HT1080 (cell line): ENCODE measurements at regions not wholly inside any gene's neighbourhood (a gene's known extent, or its start where the extent isn't known, plus 50 kb on each side); places are given as distances from the start of the nearest gene placed in this dataset.
A peak's percentile ranks its signal among the peaks of the same experiment; 100 is the strongest.

ENCODE experiments used
- DNase-seq: peaks from one replicate; pipeline ENCODE4 v3.0.0-alpha.2; 2015; ENCODE audit warnings: low read depth

DNA sequence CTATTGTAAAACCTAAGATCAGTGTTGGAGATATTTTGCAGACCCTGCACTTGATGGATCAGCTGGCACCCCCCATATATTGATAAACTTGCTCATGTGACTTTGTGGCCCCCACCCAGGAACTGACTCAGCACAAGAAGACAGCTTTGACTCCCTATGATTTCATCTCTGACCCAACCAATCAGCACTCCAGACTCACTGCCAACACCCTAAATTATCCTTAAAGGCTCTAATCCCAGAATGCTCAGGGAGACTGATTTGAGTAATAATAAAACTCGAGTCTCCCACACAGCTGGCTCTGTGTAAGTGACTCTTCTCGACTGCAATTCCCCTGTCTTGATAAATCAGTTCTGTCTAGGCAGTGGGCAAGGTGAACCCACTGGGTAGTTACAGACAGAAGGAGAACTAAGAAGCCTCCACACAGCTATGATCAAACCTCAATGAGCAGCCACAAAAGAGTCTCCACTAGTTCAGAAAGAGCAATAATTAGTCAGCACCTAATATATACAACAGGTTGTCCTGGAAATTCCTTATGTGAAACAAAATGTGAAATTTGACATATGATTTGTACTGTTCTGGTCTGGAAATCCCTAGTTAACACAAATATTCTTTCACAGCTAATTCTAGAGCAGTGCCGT lies 52.2 kb downstream of the ACTL7B start:
- DNase-seq: no peak

DNA sequence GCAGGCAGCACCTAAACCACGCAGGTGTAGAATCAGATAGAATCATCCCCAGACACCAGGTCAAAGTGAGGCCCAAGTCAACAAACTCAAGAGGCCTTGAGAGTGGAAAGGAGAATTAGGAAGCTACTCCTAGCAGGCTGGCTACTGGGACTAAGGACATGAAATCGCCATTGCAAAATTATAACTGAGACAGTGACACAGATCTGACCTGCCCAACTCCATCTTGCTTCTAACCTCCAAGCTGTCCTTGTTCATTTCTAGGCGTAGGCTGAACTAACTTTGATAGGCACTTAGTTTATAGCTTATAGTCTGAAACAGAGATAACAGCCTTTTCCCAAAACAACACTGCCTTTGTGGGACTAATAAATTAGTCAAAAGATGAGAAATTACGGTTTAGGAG lies 52.8 kb downstream of the ACTL7B start:
- DNase-seq: no peak

DNA sequence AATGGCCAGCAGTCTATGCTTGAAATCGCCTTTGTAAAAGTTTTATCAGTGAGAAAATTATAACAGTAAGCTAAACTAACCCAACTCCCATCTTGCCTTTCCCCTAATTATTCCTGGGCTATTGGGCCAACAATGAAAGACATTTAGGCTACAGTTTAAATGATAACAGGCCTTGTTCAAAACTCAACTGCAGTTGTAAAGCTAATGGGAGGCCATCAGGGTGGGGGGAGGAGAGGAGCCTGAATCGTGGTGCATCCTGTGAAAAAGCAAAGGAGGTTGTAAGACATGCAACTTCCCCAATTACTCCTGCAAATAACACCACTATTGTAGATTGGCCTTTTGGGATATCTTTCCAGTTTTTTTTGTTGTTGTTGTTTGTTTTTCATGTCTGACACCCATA lies 53.8 kb downstream of the ACTL7B start:
- no peak for DNase-seq

DNA sequence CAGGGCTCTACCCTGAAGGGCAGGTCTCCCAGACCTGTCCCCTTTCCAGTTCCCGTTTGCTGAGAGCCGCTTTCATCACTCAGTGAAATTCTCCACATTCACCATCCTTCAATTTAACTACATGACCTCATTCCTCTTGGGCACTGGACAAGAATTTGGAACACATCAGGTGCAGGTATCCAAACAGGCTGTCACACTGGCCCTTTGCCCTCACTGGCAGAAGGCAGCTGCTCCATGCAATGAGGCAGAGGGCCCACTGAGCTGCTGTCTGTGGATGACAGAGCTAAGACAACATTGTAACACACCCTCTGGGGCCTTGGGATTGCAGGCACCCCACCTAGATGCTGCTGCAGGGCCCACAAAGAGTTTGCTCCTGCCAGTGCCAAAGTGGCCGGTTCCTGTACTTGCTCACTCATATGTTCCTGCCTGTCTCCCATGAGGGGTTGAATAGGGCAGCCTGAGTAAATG lies 55.1 kb downstream of the ACTL7B start:
- DNase-seq: no peak

DNA sequence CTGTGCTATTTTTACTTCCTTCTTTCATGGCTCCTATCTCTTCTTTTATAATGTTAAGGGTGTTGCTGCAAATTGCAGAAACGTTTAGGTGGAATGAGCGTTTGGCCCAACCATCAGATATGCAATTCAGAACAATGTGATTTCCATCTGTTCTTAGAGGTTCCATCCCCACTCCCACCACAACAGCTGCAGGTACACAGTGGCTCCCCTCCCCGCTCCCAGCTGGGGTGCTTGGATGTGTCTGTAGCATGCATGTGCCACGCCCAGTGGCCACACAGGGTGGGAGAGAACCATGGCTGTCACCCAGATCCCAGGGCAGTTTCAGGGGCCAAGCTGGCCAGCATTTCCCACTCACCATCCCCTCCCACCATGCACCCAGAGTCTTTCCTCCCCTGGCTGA lies 62.2 kb downstream of the ACTL7B start:
- DNase-seq: no peak

DNA sequence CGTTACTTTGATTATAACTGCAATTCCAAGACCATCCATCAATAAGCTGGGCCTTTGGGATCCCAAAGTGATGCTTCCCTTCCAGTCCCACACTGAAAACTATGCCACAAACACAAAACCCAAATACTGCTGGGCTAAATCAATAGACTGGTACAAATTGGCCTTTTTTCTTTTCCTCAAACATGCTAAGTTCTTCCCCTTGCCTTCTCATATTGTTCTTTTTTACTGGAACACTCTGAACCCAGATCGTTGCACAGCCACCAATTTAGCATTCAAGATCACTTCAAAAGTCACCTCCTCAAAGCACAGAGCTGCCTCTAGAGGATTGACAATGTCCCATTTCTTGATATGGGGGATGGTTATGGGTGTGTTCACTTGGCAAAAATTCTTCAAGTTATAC lies 66.0 kb downstream of the ACTL7B start:
- no peak for DNase-seq

DNA sequence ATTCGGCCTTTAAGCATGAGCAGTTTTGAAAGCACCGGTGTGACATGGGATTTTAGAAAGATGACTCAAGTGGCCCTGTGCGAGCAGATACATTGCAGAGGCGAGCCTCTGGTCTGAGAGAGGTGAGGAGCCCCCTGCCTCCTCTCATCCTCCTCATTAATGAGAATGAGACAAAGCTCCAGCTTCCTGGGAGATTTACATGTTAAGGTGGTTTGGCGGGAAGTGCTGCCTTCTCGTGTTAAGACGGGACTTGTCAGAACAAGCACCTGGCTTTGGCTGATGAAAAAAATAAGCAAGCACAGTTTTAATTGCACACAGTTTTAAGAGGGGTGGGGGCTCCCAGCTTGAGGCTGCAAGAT lies 68.1 kb downstream of the ACTL7B start:
- DNase-seq: no peak

DNA sequence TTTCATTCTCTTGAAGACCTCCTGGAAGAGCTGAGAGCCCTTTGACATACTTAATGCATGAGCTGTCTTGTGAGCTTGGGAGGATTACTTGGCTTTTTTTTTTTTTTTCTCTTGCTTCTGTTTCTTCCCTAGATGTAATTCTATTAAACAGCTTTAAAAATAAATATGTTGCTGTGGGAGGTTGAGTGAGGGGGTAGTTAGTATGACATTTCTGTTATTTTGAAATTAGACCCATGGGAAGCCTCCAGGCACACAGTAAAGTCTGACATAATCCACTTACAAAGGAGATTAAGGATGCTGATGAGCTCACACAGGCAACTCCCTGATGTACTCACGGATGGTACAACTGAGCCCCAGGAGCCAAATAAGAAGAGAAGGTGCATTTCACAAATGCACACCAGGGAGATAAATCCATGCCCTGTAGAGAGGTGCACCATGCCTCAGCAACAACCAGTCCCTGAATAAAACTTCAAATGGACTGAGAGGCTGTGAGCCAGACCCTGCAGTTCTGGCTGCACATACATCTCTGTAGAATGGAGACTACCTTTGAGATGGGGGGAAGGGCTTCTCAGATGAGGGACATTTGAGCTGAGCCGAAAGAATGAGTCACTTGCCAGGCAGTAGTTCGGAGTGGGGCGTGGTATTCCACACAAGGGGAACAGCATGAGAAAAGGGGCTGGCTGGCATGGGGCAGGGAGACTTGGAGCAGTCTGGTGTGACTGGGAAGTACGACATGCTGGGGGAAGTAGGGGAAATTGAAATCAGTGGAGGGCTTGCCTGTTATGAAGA lies 68.7 kb downstream of the ACTL7B start:
- peak; percentile 33 for DNase-seq

DNA sequence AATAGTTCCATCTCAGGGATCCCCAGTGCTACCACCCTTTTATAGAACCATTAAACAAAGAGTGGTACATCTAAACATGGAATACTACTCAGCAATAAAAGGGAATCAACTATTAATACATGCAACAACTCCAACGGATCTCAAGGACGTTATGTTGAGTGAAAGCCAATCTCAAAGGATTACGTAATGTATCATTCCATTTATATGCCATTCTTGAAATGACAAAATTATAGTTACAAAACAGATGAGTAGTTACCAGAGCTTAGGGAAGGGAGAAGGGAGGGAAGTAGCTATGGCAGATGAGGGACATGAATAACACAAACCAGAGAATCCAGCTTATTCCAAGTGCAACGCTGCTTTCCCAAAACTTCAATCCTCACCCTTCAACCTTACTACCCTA lies 69.5 kb downstream of the ACTL7B start:
- no peak for DNase-seq

DNA sequence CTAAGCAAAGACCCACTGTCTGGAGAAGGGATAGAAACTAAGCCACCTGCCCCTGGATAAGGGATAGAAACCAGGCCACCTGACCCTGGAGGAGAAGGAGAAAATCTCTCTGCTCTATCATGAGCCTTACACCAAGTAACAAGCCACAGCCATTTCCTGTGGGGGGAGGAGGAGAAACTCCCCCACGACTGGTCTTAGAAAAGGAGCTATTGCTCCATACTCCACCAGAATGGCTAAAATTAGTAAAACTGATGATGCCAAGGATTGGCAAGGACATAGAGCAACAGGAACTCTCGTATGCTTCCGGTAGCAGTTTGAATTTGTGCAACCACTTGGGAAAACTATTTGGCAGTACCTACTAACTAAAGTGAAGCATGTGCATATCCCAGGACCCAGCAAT lies 70.8 kb downstream of the ACTL7B start:
- peak; percentile 57 for DNase-seq

DNA sequence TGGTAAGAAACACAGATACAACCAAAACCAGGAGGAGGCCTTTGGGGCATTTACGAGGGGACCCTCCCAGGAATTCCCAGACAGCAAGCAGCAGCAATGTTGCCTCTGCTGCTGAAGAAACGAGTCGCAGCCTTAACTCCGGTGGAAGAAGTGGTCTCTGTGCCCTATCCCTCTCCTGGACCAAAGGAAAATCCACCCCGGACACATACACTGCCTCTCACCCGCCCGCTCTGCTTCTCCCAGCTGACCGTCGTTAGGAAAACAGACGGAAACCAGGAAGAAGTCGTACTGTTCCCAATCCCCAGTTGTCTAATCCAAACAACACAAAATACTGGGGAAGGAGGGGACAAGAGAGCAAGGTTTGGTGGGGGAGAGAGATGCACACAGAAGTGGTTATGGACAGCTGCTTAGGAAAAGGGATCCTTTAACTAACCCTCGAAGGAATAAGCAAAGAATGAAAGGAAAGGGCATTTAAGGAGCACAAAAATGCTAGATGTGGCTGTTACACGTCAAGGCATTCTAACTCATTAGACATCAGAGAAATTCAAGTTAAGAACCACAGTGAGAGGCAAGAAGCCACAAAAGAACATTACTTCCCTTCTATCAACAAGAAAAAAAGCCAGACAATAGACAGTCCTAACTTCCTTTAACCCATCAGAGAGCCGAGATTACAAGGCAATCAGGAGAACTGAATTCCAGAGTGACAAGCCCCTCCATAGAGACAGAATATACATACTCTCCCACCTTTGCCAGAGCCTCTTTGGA lies 71.9 kb downstream of the ACTL7B start:
- DNase-seq: no peak

DNA sequence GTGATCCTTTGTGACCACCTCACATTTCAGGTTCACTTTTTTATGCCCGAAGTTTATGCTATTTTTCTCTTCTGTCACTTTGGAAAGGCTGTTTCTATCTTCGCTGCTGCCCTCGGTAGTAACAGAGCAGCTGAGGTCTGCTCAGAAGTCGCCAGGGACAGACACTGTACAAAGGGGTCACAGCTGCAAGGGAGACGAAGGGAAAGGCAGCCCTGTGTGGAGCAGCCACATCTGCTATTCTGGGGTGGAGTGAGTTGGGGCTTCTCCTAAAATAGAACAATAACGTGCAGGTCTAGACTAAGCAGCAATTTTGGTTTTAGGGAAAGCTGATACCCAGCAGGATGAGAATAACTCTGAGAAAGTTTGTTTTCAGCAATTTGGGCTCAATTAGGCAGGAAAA lies 72.5 kb downstream of the ACTL7B start:
- DNase-seq: no peak

DNA sequence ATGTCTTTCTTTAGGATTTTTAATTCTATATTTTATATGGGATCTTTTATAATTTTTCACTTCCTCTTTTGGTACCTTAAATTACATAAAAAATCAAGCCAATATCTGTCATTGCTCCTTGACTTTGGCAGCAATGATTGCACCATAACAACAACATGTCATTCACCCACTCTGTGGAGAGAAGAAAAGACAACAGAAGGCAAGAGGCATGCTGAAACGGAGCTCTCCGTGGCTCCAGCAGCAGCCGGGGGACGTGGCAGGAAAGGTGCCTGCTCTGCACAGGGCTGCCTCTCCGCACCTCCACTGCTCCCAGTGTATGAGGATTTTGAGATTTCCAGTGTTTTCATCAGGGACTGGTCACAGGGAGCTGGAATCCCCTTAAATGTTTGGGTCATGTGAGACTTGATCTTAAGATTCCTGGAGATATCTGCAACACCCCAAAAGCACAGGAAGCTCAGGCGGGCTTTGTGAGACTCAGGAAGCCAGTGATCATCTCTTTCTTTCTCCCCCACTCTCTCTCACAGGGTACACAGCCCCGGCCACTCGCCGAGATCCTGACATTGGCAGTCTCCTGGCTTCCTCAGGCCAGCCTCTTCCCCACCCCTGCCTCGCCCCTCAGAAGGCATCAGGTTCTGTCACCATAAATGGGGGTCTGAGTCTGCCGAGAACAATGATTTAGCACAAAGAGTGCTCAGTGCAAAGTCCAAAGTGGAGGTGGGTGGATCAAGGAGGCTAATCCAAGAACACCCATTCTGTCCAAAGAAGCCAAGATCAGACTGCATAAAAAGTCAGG lies 74.6 kb downstream of the ACTL7B start:
- DNase-seq: no peak

DNA sequence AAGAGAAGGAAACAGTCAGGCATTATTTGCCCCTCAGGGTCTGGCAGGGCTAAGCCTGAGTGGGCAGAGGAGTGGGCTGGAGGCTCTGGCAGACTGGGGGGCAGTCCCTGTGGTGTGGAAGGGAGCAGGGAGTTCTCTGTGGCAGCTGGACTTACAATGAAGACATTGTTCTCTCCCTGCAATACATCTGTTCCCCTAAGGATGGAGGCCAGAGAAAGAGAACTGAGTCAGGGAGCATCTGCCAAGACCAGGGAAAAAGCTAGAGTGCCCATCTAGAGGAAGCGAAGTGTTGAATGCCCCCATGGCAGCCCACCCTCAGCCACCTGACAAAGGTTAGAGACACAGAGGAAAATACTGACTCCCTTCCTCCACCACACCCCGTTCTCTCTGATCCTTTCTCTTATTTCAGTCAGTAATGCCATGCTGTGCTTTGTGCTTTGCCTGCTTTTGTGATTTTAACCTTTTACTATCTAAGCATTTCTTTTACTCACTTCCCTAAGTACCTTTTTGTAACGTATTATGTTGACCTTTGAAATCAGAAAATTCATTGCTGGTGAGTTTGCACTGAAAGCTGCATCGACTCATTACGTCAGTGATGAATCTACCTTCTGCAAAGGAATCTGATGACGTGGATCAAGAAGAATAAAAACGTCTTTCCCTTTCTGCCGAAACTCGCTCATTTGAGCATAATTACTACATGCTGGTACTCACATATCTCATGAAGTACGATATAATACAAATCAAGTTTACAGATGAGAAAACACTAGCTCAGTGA lies 76.0 kb downstream of the ACTL7B start:
- no peak for DNase-seq

DNA sequence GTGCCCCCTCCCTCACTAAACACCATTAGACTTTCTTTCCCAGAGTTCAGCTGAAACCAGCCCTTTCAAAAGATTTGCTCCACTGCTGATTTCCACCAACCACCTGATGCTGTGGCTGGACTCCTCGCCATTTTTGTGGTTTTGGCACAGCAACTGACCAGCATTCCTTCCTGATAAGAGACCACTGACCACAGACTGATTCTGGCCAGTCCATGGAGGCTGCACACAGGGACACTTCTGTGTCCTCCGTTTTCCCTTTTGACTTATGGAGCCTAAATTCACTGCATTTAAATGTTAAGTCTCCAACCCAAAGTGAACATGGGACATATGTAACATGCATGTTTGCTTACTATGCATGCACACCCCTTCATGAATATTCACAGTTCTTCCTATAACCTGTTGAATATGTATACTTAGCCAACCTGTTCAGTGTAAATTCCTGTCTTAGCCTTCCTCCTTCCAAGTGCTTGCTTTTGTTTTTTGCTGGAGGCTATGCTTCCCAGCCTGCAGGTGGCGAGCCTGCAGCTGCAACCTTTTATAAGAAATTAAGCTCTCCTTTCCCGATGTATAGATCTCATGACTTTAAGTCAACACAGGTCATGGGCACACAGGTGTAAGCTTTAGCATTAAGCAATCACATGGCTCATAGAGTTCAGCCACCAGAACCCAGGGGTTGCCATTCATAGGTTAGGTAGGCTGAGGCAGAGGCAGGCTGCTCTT lies 78.7 kb downstream of the ACTL7B start:
- peak; percentile 59 for DNase-seq

DNA sequence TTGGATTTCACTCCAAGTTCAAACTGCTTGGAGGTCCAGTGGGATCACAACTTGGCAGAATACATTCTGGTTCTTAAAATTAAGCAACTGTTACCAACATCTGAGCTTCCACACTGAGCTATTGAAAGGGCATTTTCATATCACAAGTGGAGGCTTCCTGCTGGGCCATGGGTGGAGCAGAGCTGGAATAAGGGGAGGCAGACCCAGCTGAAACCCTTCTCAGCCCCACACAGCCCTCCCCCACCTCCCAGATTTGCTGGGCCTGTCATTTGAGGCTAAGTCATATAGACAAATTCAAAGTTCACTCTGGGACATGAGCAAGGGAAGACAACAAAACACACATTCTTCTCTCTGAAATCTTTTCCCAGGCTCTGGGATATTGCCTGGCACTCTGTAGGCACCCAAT lies 79.9 kb downstream of the ACTL7B start:
- DNase-seq: no peak

DNA sequence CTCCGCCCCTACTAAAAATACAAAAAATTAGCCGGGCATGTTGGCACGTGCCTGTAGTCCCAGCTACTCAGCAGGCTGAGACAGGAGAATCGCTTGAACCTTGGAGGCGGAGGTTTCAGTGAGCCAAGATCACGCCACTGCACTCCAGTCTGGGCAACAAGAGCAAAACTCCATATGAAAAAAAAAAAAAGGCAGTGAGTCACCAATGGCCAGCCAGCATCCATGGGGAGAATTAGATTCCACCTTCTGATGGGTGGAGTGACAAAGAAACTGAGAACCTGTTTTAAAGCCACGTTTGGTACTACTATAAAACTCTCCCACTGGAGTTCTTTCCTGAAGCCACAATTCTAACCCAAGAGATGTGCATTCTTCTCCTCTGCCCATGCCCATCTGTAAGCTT lies 81.7 kb downstream of the ACTL7B start:
- DNase-seq: peak; percentile 29

DNA sequence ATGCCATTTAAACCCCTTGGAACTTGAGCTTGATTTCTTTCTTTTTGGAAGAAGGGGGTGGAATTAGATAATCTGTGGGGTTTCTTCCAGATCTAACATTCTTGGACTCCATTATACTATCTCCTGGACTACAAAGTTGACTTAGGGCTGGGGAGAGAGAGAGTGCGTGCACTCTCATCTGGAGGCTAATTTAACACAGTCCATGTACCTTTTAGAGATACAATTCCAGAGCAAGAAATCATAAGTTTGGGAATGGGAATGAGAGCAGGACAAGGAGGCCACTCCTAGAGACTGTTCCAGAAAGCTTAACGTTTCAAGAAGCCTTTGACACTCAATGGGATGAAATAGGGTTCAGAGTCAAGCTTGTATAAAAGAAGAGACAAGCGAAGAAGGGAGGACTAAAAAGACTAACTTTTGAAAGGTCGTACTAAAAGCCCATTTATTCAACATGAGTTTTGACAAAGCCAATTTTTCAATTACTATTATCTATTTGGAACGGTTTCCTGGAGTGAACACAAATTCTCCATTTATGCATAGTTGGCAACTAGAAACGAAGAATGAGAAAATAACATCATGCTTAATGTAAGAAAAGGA lies 83.4 kb downstream of the ACTL7B start:
- DNase-seq: no peak

DNA sequence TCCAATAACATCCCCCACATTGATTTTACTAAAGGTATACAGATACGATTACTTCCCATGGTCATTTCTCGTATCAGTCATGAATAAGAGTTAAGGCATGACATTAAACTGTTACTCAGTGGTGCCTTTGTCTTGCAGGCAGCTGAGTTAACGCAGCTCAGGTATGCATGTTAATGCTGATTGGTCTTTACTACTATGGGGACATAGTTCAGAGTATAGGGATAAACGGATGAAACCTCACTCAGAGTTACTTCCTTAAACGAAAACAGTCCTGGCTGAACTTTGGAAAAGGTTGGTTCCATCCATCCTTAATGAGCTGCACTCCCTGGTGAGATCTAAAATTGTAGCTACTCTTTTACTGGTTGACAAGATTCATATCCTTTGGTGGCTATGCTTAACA lies 87.0 kb downstream of the ACTL7B start:
- no peak for DNase-seq
